ENCODE measurements at regions not wholly inside any gene's neighbourhood (a gene's known extent, or its start where the extent isn't known, plus 50 kb on each side); places are given as distances from the start of the nearest gene placed in this dataset.

DNA sequence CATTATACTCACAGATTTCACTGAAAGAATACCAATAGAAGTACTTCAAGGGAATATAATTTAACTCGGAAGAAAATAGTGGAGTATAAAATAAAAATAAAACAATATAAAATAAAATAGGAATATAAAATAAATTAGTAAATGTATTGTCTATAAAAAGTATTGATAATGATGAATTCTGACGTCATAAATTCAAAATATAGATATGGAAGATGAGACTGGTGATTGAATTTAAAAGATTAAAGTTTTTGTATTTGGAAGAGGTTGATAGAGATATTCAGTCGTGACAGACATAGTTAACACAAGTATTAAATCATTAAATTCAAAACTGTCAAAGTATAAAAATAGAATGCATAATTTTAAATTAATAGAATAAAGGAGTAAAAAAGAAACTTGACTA is 964.9 kb upstream of the C9orf72 start:
- TF ChIP-seq, protein P1, sequence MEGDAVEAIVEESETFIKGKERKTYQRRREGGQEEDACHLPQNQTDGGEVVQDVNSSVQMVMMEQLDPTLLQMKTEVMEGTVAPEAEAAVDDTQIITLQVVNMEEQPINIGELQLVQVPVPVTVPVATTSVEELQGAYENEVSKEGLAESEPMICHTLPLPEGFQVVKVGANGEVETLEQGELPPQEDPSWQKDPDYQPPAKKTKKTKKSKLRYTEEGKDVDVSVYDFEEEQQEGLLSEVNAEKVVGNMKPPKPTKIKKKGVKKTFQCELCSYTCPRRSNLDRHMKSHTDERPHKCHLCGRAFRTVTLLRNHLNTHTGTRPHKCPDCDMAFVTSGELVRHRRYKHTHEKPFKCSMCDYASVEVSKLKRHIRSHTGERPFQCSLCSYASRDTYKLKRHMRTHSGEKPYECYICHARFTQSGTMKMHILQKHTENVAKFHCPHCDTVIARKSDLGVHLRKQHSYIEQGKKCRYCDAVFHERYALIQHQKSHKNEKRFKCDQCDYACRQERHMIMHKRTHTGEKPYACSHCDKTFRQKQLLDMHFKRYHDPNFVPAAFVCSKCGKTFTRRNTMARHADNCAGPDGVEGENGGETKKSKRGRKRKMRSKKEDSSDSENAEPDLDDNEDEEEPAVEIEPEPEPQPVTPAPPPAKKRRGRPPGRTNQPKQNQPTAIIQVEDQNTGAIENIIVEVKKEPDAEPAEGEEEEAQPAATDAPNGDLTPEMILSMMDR (IDR thresholded peaks at IDR 0.05; ENCODE audit: low read depth, low read length): no peak
- no peak for TF ChIP-seq EZH2phosphoT487 (IDR thresholded peaks at IDR 0.05; ENCODE audit: low read depth)
